Vagina (tissue), 2 donors: ENCODE measurements at regions not wholly inside any gene's neighbourhood (a gene's known extent, or its start where the extent isn't known, plus 50 kb on each side); places are given as distances from the start of the nearest gene placed in this dataset.

Source experiments
- CTCF ChIP-seq, 3 experiments: fragments of 450-650 bp in 2 of 3; fragments of 200-600 bp in 1 of 3; sonication (generic) in 1 of 3; IDR thresholded peaks; one replicate each; pipeline ENCODE4 v1.5.1; 2017 to 2019; ENCODE audit warnings: antibody characterized with exemption in 3 of 3, mild to moderate bottlenecking in 2 of 3, moderate library complexity in 2 of 3
- POLR2A ChIP-seq, 2 donors: fragments of 450-650 bp; IDR thresholded peaks; one replicate each; pipeline ENCODE4 v1.6.1; 2017; ENCODE audit warnings: antibody characterized with exemption in 2 of 2, mild to moderate bottlenecking in 2 of 2, moderate library complexity in 2 of 2
- POLR2AphosphoS5 ChIP-seq, 2 donors: sonication (generic); formaldehyde crosslinking; IDR thresholded peaks; one replicate each; pipeline ENCODE4 v1.9.0; 2017; ENCODE audit warnings: antibody characterized with exemption in 2 of 2, mild to moderate bottlenecking in 2 of 2, low read depth in 1 of 2; ENCODE audit not compliant: insufficient read depth in 1 of 2

GRCh38 chr14:28406196-28406595 lies 360.4 kb upstream of the FOXG1 start:
- TF ChIP-seq POLR2A (IDR thresholded peaks at IDR 0.05) (no peak), CTCF (IDR thresholded peaks at IDR 0.05) (no peak), POLR2AphosphoS5 (IDR thresholded peaks at IDR 0.05; ENCODE audit: insufficient read depth in 1 of 2, low read depth in 1 of 2) (no peak)
